ENCODE measurements at regions not wholly inside any gene's neighbourhood (a gene's known extent, or its start where the extent isn't known, plus 50 kb on each side); places are given as distances from the start of the nearest gene placed in this dataset.

DNA sequence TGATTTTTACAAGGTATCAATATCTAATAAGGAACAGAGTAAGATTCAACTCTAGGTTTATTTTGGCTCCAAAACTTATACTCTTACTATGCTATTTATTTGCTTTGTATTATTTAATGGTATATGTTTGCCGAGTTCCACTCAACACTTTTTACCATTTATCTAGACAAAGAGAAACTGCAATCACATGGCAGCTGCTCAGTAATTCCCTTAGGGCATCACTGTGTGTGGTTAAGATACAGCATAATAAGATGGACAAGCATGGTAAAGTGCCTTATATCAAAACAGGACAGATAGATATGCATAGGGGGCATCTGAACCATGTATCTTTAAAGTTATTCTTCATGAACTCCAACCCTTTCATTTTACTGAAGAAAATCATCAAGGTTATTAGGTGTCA lies 483.0 kb upstream of the ID4 start:
- ChIA-PET SMC1A (ENCODE audit: uncharacterized antibody, unreplicated experiment) (no interaction called here), RAD21 (ENCODE audit: unreplicated experiment) (no interaction called here), POLR2A (no interaction called here), CTCF (no interaction called here)
- in situ Hi-C loops (cut with MboI) = no loop called here
- TF ChIP-seq SPI1 (IDR thresholded peaks at IDR 0.05; ENCODE audit: borderline replicate concordance, insufficient read depth, low read depth, low read length) = no peak
- TF ChIP-seq BCL11A (IDR thresholded peaks at IDR 0.05; ENCODE audit: low read depth, low read length) = no peak
- no peak for TF ChIP-seq CREB1 (IDR thresholded peaks at IDR 0.05; ENCODE audit: low read depth)
- TF ChIP-seq, protein P1, sequence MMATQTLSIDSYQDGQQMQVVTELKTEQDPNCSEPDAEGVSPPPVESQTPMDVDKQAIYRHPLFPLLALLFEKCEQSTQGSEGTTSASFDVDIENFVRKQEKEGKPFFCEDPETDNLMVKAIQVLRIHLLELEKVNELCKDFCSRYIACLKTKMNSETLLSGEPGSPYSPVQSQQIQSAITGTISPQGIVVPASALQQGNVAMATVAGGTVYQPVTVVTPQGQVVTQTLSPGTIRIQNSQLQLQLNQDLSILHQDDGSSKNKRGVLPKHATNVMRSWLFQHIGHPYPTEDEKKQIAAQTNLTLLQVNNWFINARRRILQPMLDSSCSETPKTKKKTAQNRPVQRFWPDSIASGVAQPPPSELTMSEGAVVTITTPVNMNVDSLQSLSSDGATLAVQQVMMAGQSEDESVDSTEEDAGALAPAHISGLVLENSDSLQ (IDR thresholded peaks at IDR 0.05) = no peak
- TF ChIP-seq POLR2A (IDR thresholded peaks at IDR 0.05; ENCODE audit: low read depth, low read length) = no peak
- TF ChIP-seq SREBF1 (IDR thresholded peaks at IDR 0.05; ENCODE audit: low read length) = no peak
- TF ChIP-seq NFYB (IDR thresholded peaks at IDR 0.05; ENCODE audit: insufficient read depth, low read depth, low read length) = no peak
- TF ChIP-seq FOXM1 (IDR thresholded peaks at IDR 0.05; ENCODE audit: low read depth, low read length) = no peak
- no peak for TF ChIP-seq ZBED1 (IDR thresholded peaks at IDR 0.05; ENCODE audit: borderline replicate concordance)
- TF ChIP-seq NFXL1 (IDR thresholded peaks at IDR 0.05; ENCODE audit: borderline replicate concordance) = no peak
- FAIRE-seq (no peak), DNase-seq (ENCODE audit: low read depth, low spot score) (no peak), ATAC-seq (no peak)
- WGBS (ENCODE audit: insufficient coverage, insufficient replicate concordance, low lambda C conversion rate, missing lambda C conversion rate) = 0% methylated on average over 1 of the region's 1 CpG
- Histone ChIP-seq H3K36me3 (ENCODE audit: control insufficient read depth in 2 of 2, insufficient read depth in 2 of 2, low read length in 1 of 2) (no peaks in the 10 kb centered on the region), H3K9ac (ENCODE audit: control insufficient read depth, insufficient read depth, low read length) (no peak overlapping the region), H4K20me1 (ENCODE audit: control insufficient read depth, insufficient read depth) (no peaks in the 10 kb centered on the region), H3K27me3 (replicated peaks in 1 of 2; ENCODE audit: control insufficient read depth in 2 of 2, insufficient read depth in 2 of 2, low read length in 1 of 2) (no peaks in the 10 kb centered on the region), H3K9me3 (replicated peaks; ENCODE audit: control insufficient read depth, insufficient read depth, low read length) (no peaks in the 10 kb centered on the region), H3K4me1 (ENCODE audit: control insufficient read depth, insufficient read depth, low read length) (no peaks in the 10 kb centered on the region), H3K4me3 (no peak overlapping the region), H3K27ac (ENCODE audit: control insufficient read depth, insufficient read depth) (no peak overlapping the region), H3K79me2 (ENCODE audit: control insufficient read depth, insufficient read depth, low read length) (no peaks in the 10 kb centered on the region), H3K4me2 (ENCODE audit: control insufficient read depth, insufficient read depth) (no peak overlapping the region), H2AFZ (ENCODE audit: control insufficient read depth, low read depth, low read length) (no peak overlapping the region)
- BruUV-seq (replicated peaks) = no TSS peak
- intact Hi-C loops (cut with micrococcal nuclease; ENCODE audit: unreplicated experiment) = no loop called here

DNA sequence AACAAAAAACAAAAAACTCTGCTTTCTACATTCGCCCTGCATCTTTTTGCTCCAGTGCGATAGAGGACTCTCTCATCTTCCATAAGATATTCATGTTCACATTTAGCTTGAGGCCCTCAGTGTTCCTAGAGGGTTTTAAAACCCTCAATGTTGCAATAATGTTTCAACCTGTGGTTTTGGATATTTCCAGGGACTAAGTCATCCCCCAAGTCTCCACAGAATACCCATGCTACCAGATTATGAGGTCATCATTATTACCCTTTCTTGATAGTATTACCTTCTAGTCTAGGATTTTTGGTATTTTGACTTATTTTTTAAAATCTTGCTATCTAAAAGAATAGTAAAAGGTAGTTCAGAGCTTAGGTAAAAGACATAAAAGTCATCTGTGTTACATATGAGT lies 480.5 kb upstream of the ID4 start:
- Histone ChIP-seq H3K9me3 (replicated peaks; ENCODE audit: control insufficient read depth, insufficient read depth, low read length) (no peaks in the 10 kb centered on the region), H3K79me2 (ENCODE audit: control insufficient read depth, insufficient read depth, low read length) (no peaks in the 10 kb centered on the region), H3K4me3 (no peak overlapping the region), H3K27me3 (replicated peaks in 1 of 2; ENCODE audit: control insufficient read depth in 2 of 2, insufficient read depth in 2 of 2, low read length in 1 of 2) (no peaks in the 10 kb centered on the region), H2AFZ (ENCODE audit: control insufficient read depth, low read depth, low read length) (no peak overlapping the region), H3K4me1 (ENCODE audit: control insufficient read depth, insufficient read depth, low read length) (no peaks in the 10 kb centered on the region), H3K4me2 (ENCODE audit: control insufficient read depth, insufficient read depth) (no peak overlapping the region), H3K36me3 (ENCODE audit: control insufficient read depth in 2 of 2, insufficient read depth in 2 of 2, low read length in 1 of 2) (no peaks in the 10 kb centered on the region), H3K27ac (ENCODE audit: control insufficient read depth, insufficient read depth) (no peak overlapping the region), H3K9ac (ENCODE audit: control insufficient read depth, insufficient read depth, low read length) (no peak overlapping the region), H4K20me1 (ENCODE audit: control insufficient read depth, insufficient read depth) (no peaks in the 10 kb centered on the region)
- no TSS peak for BruUV-seq (replicated peaks)
- no peak for TF ChIP-seq TCF3 (IDR thresholded peaks at IDR 0.05; ENCODE audit: borderline replicate concordance, insufficient read depth, low read depth, low read length)
- no peak for TF ChIP-seq MTA3 (IDR thresholded peaks at IDR 0.05; ENCODE audit: borderline replicate concordance, low read length)
- no peak for TF ChIP-seq SPI1 (IDR thresholded peaks at IDR 0.05; ENCODE audit: borderline replicate concordance, insufficient read depth, low read depth, low read length)
- in situ Hi-C loops (cut with MboI) = no loop called here
- ChIA-PET SMC1A (ENCODE audit: uncharacterized antibody, unreplicated experiment) (no interaction called here), POLR2A (no interaction called here), RAD21 (ENCODE audit: unreplicated experiment) (no interaction called here), CTCF (no interaction called here)
- DNase-seq (ENCODE audit: low read depth, low spot score) = no peak
- intact Hi-C loops (cut with micrococcal nuclease; ENCODE audit: unreplicated experiment) = no loop called here
- WGBS (ENCODE audit: insufficient coverage, insufficient replicate concordance, low lambda C conversion rate, missing lambda C conversion rate) = 28% methylated on average over 2 of the region's 2 CpGs
- FAIRE-seq = no peak
- ATAC-seq = no peak

Data from GM12878 (cell line).